H9 (cell line): ENCODE measurements at regions not wholly inside any gene's neighbourhood (a gene's known extent, or its start where the extent isn't known, plus 50 kb on each side); places are given as distances from the start of the nearest gene placed in this dataset.

Experiments
- DNase-seq: peaks from one replicate; pipeline ENCODE4 v3.0.0-alpha.2; 2017
- H2AFZ ChIP-seq: one replicate; pipeline ENCODE4 v1.6.1; 2013; ENCODE audit warnings: mild to moderate bottlenecking, low read length, control low read depth, moderate library complexity
- H2AK5ac ChIP-seq: 2 replicates; pipeline ENCODE4 v1.6.1; 2013; ENCODE audit warnings: low read length, control low read depth, mixed read lengths; ENCODE audit not compliant: insufficient read length
- H2BK120ac ChIP-seq: one replicate; pipeline ENCODE4 v1.6.1; 2013; ENCODE audit warnings: low read depth, mild to moderate bottlenecking, low read length, control low read depth, inconsistent platforms; ENCODE audit not compliant: poor library complexity, severe bottlenecking
- H2BK12ac ChIP-seq: 2 replicates; pipeline ENCODE4 v1.6.1; 2013; ENCODE audit warnings: low read length, control low read depth, mixed read lengths, low read depth; ENCODE audit not compliant: insufficient read length
- H2BK15ac ChIP-seq: 2 replicates; pipeline ENCODE4 v1.6.1; 2013; ENCODE audit warnings: low read depth, low read length, control low read depth
- H2BK20ac ChIP-seq: one replicate; pipeline ENCODE4 v1.6.1; 2013; ENCODE audit warnings: low read depth, mild to moderate bottlenecking, low read length, control low read depth, inconsistent platforms; ENCODE audit not compliant: poor library complexity, severe bottlenecking
- H2BK5ac ChIP-seq: 2 replicates; pipeline ENCODE4 v1.6.1; 2013; ENCODE audit warnings: low read length, control low read depth, mixed read lengths; ENCODE audit not compliant: insufficient read length
- H3K14ac ChIP-seq: 2 replicates; pipeline ENCODE4 v1.6.1; 2013; ENCODE audit warnings: low read length, control low read depth; ENCODE audit not compliant: insufficient read depth
- H3K18ac ChIP-seq: 2 replicates; pipeline ENCODE4 v1.6.1; 2013; ENCODE audit warnings: low read depth, mild to moderate bottlenecking, mixed read lengths, low read length, control low read depth; ENCODE audit not compliant: insufficient read length
- H3K23ac ChIP-seq: 2 replicates; pipeline ENCODE4 v1.6.1; 2013; ENCODE audit warnings: low read length, control low read depth, mixed read lengths, low read depth; ENCODE audit not compliant: insufficient read length
- H3K23me2 ChIP-seq: 2 replicates; pipeline ENCODE4 v1.6.1; 2013; ENCODE audit warnings: low read depth, mild to moderate bottlenecking, mixed read lengths, low read length, control low read depth; ENCODE audit not compliant: insufficient read length, poor library complexity, severe bottlenecking
- H3K27ac ChIP-seq: 2 replicates; pipeline ENCODE4 v1.5.1; 2013; ENCODE audit warnings: low read length, control low read depth, mixed read lengths, low read depth; ENCODE audit not compliant: insufficient read length
- H3K27me3 ChIP-seq: 2 replicates; pipeline ENCODE4 v1.6.1; 2013; ENCODE audit warnings: low read length, control low read depth, inconsistent platforms; ENCODE audit not compliant: insufficient read depth
- H3K4ac ChIP-seq: 2 replicates; pipeline ENCODE4 v1.6.1; 2013; ENCODE audit warnings: low read depth, mild to moderate bottlenecking, control low read depth, inconsistent platforms, low read length, moderate library complexity
- H3K4me1 ChIP-seq: 2 replicates; pipeline ENCODE4 v1.6.1; 2013; ENCODE audit warnings: low read length, control low read depth, inconsistent platforms; ENCODE audit not compliant: insufficient read depth
- H3K4me2 ChIP-seq: 2 replicates; pipeline ENCODE4 v1.6.1; 2013; ENCODE audit warnings: low read length, control low read depth, mixed read lengths; ENCODE audit not compliant: insufficient read length, insufficient read depth
- H3K56ac ChIP-seq: 2 replicates; pipeline ENCODE4 v1.6.1; 2013; ENCODE audit warnings: low read depth, mild to moderate bottlenecking, mixed read lengths, low read length, control low read depth; ENCODE audit not compliant: insufficient read length
- H3K79me1 ChIP-seq: 2 replicates; pipeline ENCODE4 v1.6.1; 2013; ENCODE audit warnings: low read depth, mild to moderate bottlenecking, moderate library complexity, low read length, control low read depth, inconsistent platforms; ENCODE audit not compliant: insufficient read depth, poor library complexity, severe bottlenecking
- H3K79me2 ChIP-seq: 2 replicates; pipeline ENCODE4 v1.6.1; 2013; ENCODE audit warnings: low read length, control low read depth, inconsistent platforms; ENCODE audit not compliant: insufficient read depth
- H3K9ac ChIP-seq: 2 replicates; pipeline ENCODE4 v1.6.1; 2013; ENCODE audit warnings: low read length, control low read depth, mixed read lengths; ENCODE audit not compliant: insufficient read length; ENCODE audit errors: extremely low read depth
- H3K9me3 ChIP-seq: one replicate; pipeline ENCODE4 v1.6.1; 2013; ENCODE audit warnings: low read depth, low read length, inconsistent platforms; ENCODE audit not compliant: control insufficient read depth
- H3T11ph ChIP-seq: one replicate; pipeline ENCODE4 v1.6.1; 2013; ENCODE audit warnings: mild to moderate bottlenecking, low read length, control low read depth, inconsistent platforms
- H4K20me1 ChIP-seq: one replicate; pipeline ENCODE4 v1.6.1; 2013; ENCODE audit not compliant: control insufficient read depth, insufficient read length, insufficient read depth
- H4K5ac ChIP-seq: 2 replicates; pipeline ENCODE4 v1.6.1; 2013; ENCODE audit warnings: low read depth, mild to moderate bottlenecking, mixed read lengths, low read length, control low read depth; ENCODE audit not compliant: insufficient read length
- H4K8ac ChIP-seq: replicated peaks from 2 replicates; pipeline ENCODE4 v1.6.1; 2013; ENCODE audit warnings: low read length, control low read depth, mixed read lengths, low read depth; ENCODE audit not compliant: insufficient read length
- H4K91ac ChIP-seq: 2 replicates; pipeline ENCODE4 v1.6.1; 2013; ENCODE audit warnings: low read depth, mild to moderate bottlenecking, moderate library complexity, mixed read lengths, low read length, control low read depth; ENCODE audit not compliant: insufficient read length
- H3K27ac Mint-ChIP-seq, 3 experiments: 2 replicates in 2 of 3; 3 replicates in 1 of 3; pipeline ENCODE4 v1.8.0; 2020 to 2021; ENCODE audit warnings: mixed read lengths in 3 of 3, mild to moderate bottlenecking in 1 of 3, moderate library complexity in 1 of 3
- H3K27me3 Mint-ChIP-seq: 2 replicates; pipeline ENCODE4 v1.8.0; 2021; ENCODE audit warnings: low read depth, mild to moderate bottlenecking, moderate library complexity, mixed read lengths
- H3K36me3 Mint-ChIP-seq, 3 experiments: 2 replicates in 2 of 3; 3 replicates in 1 of 3; pipeline ENCODE4 v1.8.0; 2020 to 2021; ENCODE audit warnings: low read depth in 3 of 3, mixed read lengths in 3 of 3; ENCODE audit not compliant: insufficient read depth in 1 of 3
- H3K4me1 Mint-ChIP-seq, 2 experiments: 2 replicates each; pipeline ENCODE4 v1.8.0; 2020; ENCODE audit warnings: mixed read lengths in 2 of 2
- H3K4me3 Mint-ChIP-seq, 2 experiments: 2 replicates in 1 of 2; 3 replicates in 1 of 2; pipeline ENCODE4 v1.8.0; 2020 to 2021; ENCODE audit warnings: mild to moderate bottlenecking in 2 of 2, mixed read lengths in 2 of 2, moderate library complexity in 1 of 2
- H3K9me3 Mint-ChIP-seq, 2 experiments: 2 replicates in 1 of 2; 3 replicates in 1 of 2; pipeline ENCODE4 v1.8.0; 2020; ENCODE audit warnings: mild to moderate bottlenecking in 2 of 2, mixed read lengths in 2 of 2, moderate library complexity in 1 of 2
- CTCF ChIP-seq: fragments of 200-600 bp; sonication (generic); conservative IDR thresholded peaks from 3 replicates; pipeline ENCODE4 v1.8.0; 2021; ENCODE audit warnings: antibody characterized with exemption, mild to moderate bottlenecking
- WGBS: extraction: QIAGEN DNeasy Blood & Tissue Kit; methylation state at CpG from one replicate; pipeline ENCODE4 v1.1.7; 2013; ENCODE audit warnings: missing lambda C conversion rate, low lambda C conversion rate, mixed read lengths; ENCODE audit not compliant: insufficient read length; ENCODE audit errors: extremely low coverage; 5-methylcytosine and 5-hydroxymethylcytosine counted together

- H3K27ac ChIP-seq: no peak overlapping the region
- no peak overlapping the region for H2AFZ ChIP-seq
These were observed 94.5 kb upstream of the PARP11 start for GRCh38 chr12:3967556-3968160.

More at GRCh38 chr12:3967556-3968160, 94.5 kb upstream of the PARP11 start:
- Histone ChIP-seq H2BK12ac (no peak overlapping the region), H3T11ph (no peak overlapping the region), H3K14ac (no peak overlapping the region), H3K4me1 (no peaks in the 10 kb centered on the region), H2BK5ac (no peak overlapping the region), H2BK20ac (no peak overlapping the region), H4K5ac (no peak overlapping the region), H3K9me3 (no peaks in the 10 kb centered on the region), H3K27me3 (no peaks in the 10 kb centered on the region), H2AK5ac (no peak overlapping the region), H3K79me1 (no peaks in the 10 kb centered on the region), H3K18ac (no peak overlapping the region), H4K91ac (no peak overlapping the region), H3K79me2 (no peaks in the 10 kb centered on the region), H2BK120ac (no peak overlapping the region), H3K4me2 (no peak overlapping the region), H3K23ac (no peak overlapping the region), H4K20me1 (no peaks in the 10 kb centered on the region), H3K4ac (no peak overlapping the region), H3K9ac (no peak overlapping the region), H3K23me2 (no peaks in the 10 kb centered on the region), H4K8ac (no peak overlapping the region), H3K56ac (no peak overlapping the region), H2BK15ac (no peak overlapping the region)
- Mint-ChIP-seq H3K4me3 (no peak overlapping the region), H3K4me1 (peaks cover 20 to 25% of the 10 kb centered on the region in 2 experiments), H3K27ac (no peak overlapping the region), H3K36me3 (no peaks in the 10 kb centered on the region), H3K9me3 (no peaks in the 10 kb centered on the region), H3K27me3 (no peaks in the 10 kb centered on the region; the same call in 1 of the 2 replicates)
- no peak for TF ChIP-seq CTCF
- WGBS: no CpG with 5 or more reads among the region's 11 CpGs
- DNase-seq: peak; percentile 31
